Sigmoid colon (tissue), 6 donors: ENCODE measurements at regions not wholly inside any gene's neighbourhood (a gene's known extent, or its start where the extent isn't known, plus 50 kb on each side); places are given as distances from the start of the nearest gene placed in this dataset.
"Not testable (repeated sequence)": the region's sequence is repeated elsewhere in the genome, so short reads cannot be mapped to it uniquely, and the experiment has no call there.

ENCODE experiments used
- DNase-seq: peaks from one replicate; pipeline ENCODE4 v3.0.0-alpha.2; 2019
- H3K27ac ChIP-seq, 4 donors: fragments of 200-600 bp; sonication (generic); one replicate each; pipeline ENCODE4 v1.5.1; 2016 to 2019; ENCODE audit warnings: mild to moderate bottlenecking in 1 of 4
- H3K27me3 ChIP-seq, 3 donors: fragments of 200-600 bp; sonication (generic); one replicate each; pipeline ENCODE4 v1.5.1; 2019; ENCODE audit warnings: mild to moderate bottlenecking in 1 of 3
- H3K36me3 ChIP-seq, 4 donors: fragments of 200-600 bp; sonication (generic); one replicate each; pipeline ENCODE4 v1.5.1; 2016 to 2019
- H3K4me1 ChIP-seq, 4 donors: fragments of 200-600 bp; sonication (generic); one replicate each; pipeline ENCODE4 v1.5.1; 2017 to 2019
- H3K4me3 ChIP-seq, 4 donors: fragments of 200-600 bp; sonication (generic); one replicate each; pipeline ENCODE4 v1.5.1; 2017 to 2019; ENCODE audit warnings: mild to moderate bottlenecking in 2 of 4, moderate library complexity in 1 of 4
- H3K9me3 ChIP-seq, 4 donors: fragments of 200-600 bp in 3 of 4; sonication (generic) in 3 of 4; one replicate each; pipeline versions ENCODE4 v1.5.1 to v1.6.1; 2013 to 2019
- CTCF ChIP-seq, 4 experiments: fragments of 450-650 bp in 3 of 4; fragments of 200-600 bp in 1 of 4; IDR thresholded peaks; one replicate each; pipeline ENCODE4 v1.5.1; 2016 to 2019; ENCODE audit warnings: antibody characterized with exemption in 4 of 4, mild to moderate bottlenecking in 3 of 4, moderate library complexity in 2 of 4
- EP300 ChIP-seq, 4 donors: sonication (generic); formaldehyde crosslinking; IDR thresholded peaks; one replicate each; pipeline ENCODE4 v1.6.1; 2017; ENCODE audit warnings: antibody characterized with exemption in 4 of 4
- POLR2A ChIP-seq, 2 donors: fragments of 450-650 bp; IDR thresholded peaks; one replicate each; pipeline ENCODE4 v1.6.1; 2016; ENCODE audit warnings: antibody characterized with exemption in 2 of 2, mild to moderate bottlenecking in 2 of 2, moderate library complexity in 2 of 2
- POLR2AphosphoS5 ChIP-seq, 4 donors: sonication (generic); formaldehyde crosslinking; IDR thresholded peaks; one replicate each; pipeline ENCODE4 v1.6.1; 2017; ENCODE audit warnings: antibody characterized with exemption in 4 of 4
- WGBS, 2 donors: extraction: QIAGEN DNeasy Blood & Tissue Kit; methylation state at CpG; one replicate each; pipeline ENCODE4 v1.1.7; 2013; 5-methylcytosine and 5-hydroxymethylcytosine counted together
- intact Hi-C: fragments of 100-400 bp; cut with DNase I; formaldehyde crosslinking; loops from one replicate; pipeline ENCODE4 v1.15.1; 2023
- donor health status: healthy with polysubstance abuse.
- donor health status: healthy.

- TF ChIP-seq POLR2A (IDR thresholded peaks at IDR 0.05) (no peak), POLR2AphosphoS5 (IDR thresholded peaks at IDR 0.05) (no peak), CTCF (IDR thresholded peaks at IDR 0.05) (no peak), EP300 (IDR thresholded peaks at IDR 0.05) (no peak)
- no peaks in the 10 kb centered on the region for H3K36me3 ChIP-seq
- 84 to 88% methylated on average over 2 of the region's 2 CpGs for WGBS, 2 donors
- no peaks in the 10 kb centered on the region for H3K4me1 ChIP-seq
- no peak for DNase-seq
- no peak overlapping the region for H3K27ac ChIP-seq
- H3K4me3 ChIP-seq: no peak overlapping the region
- peaks cover 0 to 4% (median 0%) of the 10 kb centered on the region in 4 donors for H3K9me3 ChIP-seq
- intact Hi-C loops: no loop called here
- H3K27me3 ChIP-seq: no peaks in the 10 kb centered on the region
Observed at GRCh38 chr11:42913731-42914130, 398.1 kb upstream of the API5 start.

- intact Hi-C loops: no loop called here
Observed at GRCh38 chr11:42923651-42924050, 388.1 kb upstream of the API5 start.

GRCh38 chr11:42925916-42926315 lies 385.9 kb upstream of the API5 start:
- Histone ChIP-seq H3K4me1 (no peaks in the 10 kb centered on the region), H3K4me3 (no peak overlapping the region), H3K36me3 (no peaks in the 10 kb centered on the region), H3K27ac (no peak overlapping the region), H3K9me3 (no peaks in the 10 kb centered on the region), H3K27me3 (no peaks in the 10 kb centered on the region)
- TF ChIP-seq CTCF (IDR thresholded peaks at IDR 0.05) (no peak), POLR2AphosphoS5 (IDR thresholded peaks at IDR 0.05) (no peak), EP300 (IDR thresholded peaks at IDR 0.05) (no peak), POLR2A (IDR thresholded peaks at IDR 0.05) (no peak)
- WGBS, 2 donors: 93 to 94% methylated on average over 3 of the region's 3 CpGs
- no peak for DNase-seq
- intact Hi-C loops: no loop called here

More at GRCh38 chr11:42923651-42924050, 388.1 kb upstream of the API5 start:
- no peak for TF ChIP-seq POLR2A (IDR thresholded peaks at IDR 0.05)
- no peak for TF ChIP-seq CTCF (IDR thresholded peaks at IDR 0.05)
- TF ChIP-seq EP300 (IDR thresholded peaks at IDR 0.05): no peak
- TF ChIP-seq POLR2AphosphoS5 (IDR thresholded peaks at IDR 0.05): no peak
- Histone ChIP-seq H3K4me1 (no peaks in the 10 kb centered on the region), H3K36me3 (no peaks in the 10 kb centered on the region), H3K4me3 (no peak overlapping the region), H3K27ac (no peak overlapping the region), H3K27me3 (no peaks in the 10 kb centered on the region), H3K9me3 (no peaks in the 10 kb centered on the region)
- no peak for DNase-seq
- WGBS, 2 donors: 52 to 63% methylated on average over 3 of the region's 3 CpGs

- Histone ChIP-seq H3K9me3 (no peaks in the 10 kb centered on the region), H3K4me1 (no peaks in the 10 kb centered on the region), H3K27me3 (no peaks in the 10 kb centered on the region), H3K36me3 (no peaks in the 10 kb centered on the region), H3K27ac (no peak overlapping the region), H3K4me3 (no peak overlapping the region)
- TF ChIP-seq CTCF (IDR thresholded peaks at IDR 0.05) (no peak), POLR2A (IDR thresholded peaks at IDR 0.05) (no peak), EP300 (IDR thresholded peaks at IDR 0.05) (no peak), POLR2AphosphoS5 (IDR thresholded peaks at IDR 0.05) (no peak)
- intact Hi-C loops: no loop called here
- no peak for DNase-seq
- 77 to 93% methylated on average over 3 of the region's 3 CpGs for WGBS, 2 donors
Observed at GRCh38 chr11:42947405-42947804, 364.4 kb upstream of the API5 start.

GRCh38 chr11:42949738-42950376 lies 361.9 kb upstream of the API5 start:
- WGBS, 2 donors: 89 to 94% methylated on average over 30 of the region's 30 CpGs
- DNase-seq, H3K4me1 ChIP-seq, intact Hi-C loops, H3K27me3 ChIP-seq, H3K36me3 ChIP-seq, H3K27ac ChIP-seq, H3K9me3 ChIP-seq, H3K4me3 ChIP-seq: not testable (repeated sequence)
